A673 (cell line): ENCODE measurements at regions not wholly inside any gene's neighbourhood (a gene's known extent, or its start where the extent isn't known, plus 50 kb on each side); places are given as distances from the start of the nearest gene placed in this dataset.
A peak's percentile ranks its signal among the peaks of the same experiment; 100 is the strongest.

Experiments used
- BruUV-seq: library from RNA; stranded (reverse); fragments of 400-500 nt; replicated peaks from 2 replicates; lab custom pipeline; 2021; lab: Mats Ljungman, UMichigan
- CTCF ChIA-PET: fragments of 300-600 bp; sonication (Branson Sonifier 250); formaldehyde crosslinking; loops from one replicate; lab custom pipeline; 2022; ENCODE audit warnings: antibody characterized with exemption; lab: Charles Lee
- POLR2A ChIA-PET: fragments of 300-600 bp; sonication (Branson Sonifier 250); formaldehyde crosslinking; loops from one replicate; lab custom pipeline; 2022; ENCODE audit warnings: antibody characterized with exemption; ENCODE audit not compliant: low non-redundant PET; lab: Charles Lee
- DNase-seq: peaks from one replicate; pipeline ENCODE4 v3.0.0-alpha.2; 2015; ENCODE audit warnings: low spot score
- H3K27ac ChIP-seq: fragments of 200-600 bp; sonication (generic); 2 replicates; pipeline ENCODE4 v1.5.1; 2016; ENCODE audit warnings: mixed run types, low read depth, mild to moderate bottlenecking, mixed read lengths, antibody characterized with exemption, low read length; ENCODE audit not compliant: poor library complexity, severe bottlenecking
- H3K27me3 ChIP-seq: fragments of 200-600 bp; sonication (generic); replicated peaks from 2 replicates; pipeline ENCODE4 v1.6.1; 2017; ENCODE audit warnings: mixed run types, low read depth, mild to moderate bottlenecking, mixed read lengths, antibody characterized with exemption, low read length; ENCODE audit not compliant: insufficient read depth, poor library complexity
- H3K36me3 ChIP-seq: fragments of 200-600 bp; sonication (generic); 2 replicates; pipeline ENCODE4 v1.6.1; 2016; ENCODE audit warnings: mixed run types, mild to moderate bottlenecking, mixed read lengths, antibody characterized with exemption, low read length; ENCODE audit not compliant: insufficient read depth, poor library complexity, severe bottlenecking
- H3K4me1 ChIP-seq: fragments of 200-600 bp; sonication (generic); 2 replicates; pipeline ENCODE4 v1.6.1; 2017; ENCODE audit warnings: mixed run types, mild to moderate bottlenecking, mixed read lengths, antibody characterized with exemption, low read length; ENCODE audit not compliant: insufficient read depth, poor library complexity, severe bottlenecking
- H3K4me3 ChIP-seq: fragments of 200-600 bp; sonication (generic); 2 replicates; pipeline ENCODE4 v1.5.1; 2016; ENCODE audit warnings: low read depth, mixed run types, mild to moderate bottlenecking, mixed read lengths, low read length; ENCODE audit not compliant: poor library complexity, severe bottlenecking
- H3K9me3 ChIP-seq: fragments of 200-600 bp; sonication (generic); 2 replicates; pipeline ENCODE4 v1.6.1; 2016; ENCODE audit warnings: mixed run types, low read depth, mild to moderate bottlenecking, mixed read lengths, antibody characterized with exemption, low read length; ENCODE audit not compliant: poor library complexity, severe bottlenecking
- EZH2 ChIP-seq: fragments of 200-600 bp; sonication (generic); IDR thresholded peaks from 2 replicates; pipeline ENCODE4 v1.6.1; 2017; ENCODE audit warnings: borderline replicate concordance, low read depth, mild to moderate bottlenecking, mixed read lengths, antibody characterized with exemption, low read length; ENCODE audit not compliant: poor library complexity, severe bottlenecking
- intact Hi-C: fragments of 100-400 bp; cut with micrococcal nuclease; formaldehyde crosslinking; loops from one replicate; pipeline ENCODE4 v1.10.0; 2022; ENCODE audit not compliant: unreplicated experiment
- TF ChIP-seq, protein P1 (sequence below): fragments of 300-800, 200-600 bp; sonication (generic); conservative IDR thresholded peaks from 2 replicates; pipeline ENCODE4 v1.5.1; 2017; ENCODE audit warnings: low read depth, mild to moderate bottlenecking, antibody characterized with exemption, low read length, moderate library complexity, mixed read lengths

DNA sequence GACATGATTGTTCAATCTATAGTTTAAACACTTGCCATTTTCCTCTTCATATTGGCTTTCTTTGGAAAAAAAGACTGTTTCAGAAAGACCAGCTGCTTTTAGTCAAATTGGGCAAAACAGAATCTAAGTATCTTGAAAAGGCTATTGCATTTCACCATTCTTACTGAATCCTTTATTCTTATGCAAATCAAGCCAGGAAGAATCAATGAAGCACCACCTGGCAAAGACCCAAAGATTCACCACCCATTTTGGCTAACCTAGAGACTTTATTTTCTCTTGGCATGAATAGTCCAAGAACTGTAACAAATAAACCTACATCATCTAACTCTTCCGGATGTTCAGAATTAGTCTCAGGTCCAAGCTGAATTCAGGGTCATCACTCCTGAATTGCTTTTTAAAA is 71.3 kb upstream of the EYA4 start:
- no TSS peak for BruUV-seq
- intact Hi-C loops = no loop called here
- ChIA-PET CTCF (no interaction called here), POLR2A (no interaction called here)
- TF ChIP-seq EZH2 = no peak
- TF ChIP-seq, protein P1, sequence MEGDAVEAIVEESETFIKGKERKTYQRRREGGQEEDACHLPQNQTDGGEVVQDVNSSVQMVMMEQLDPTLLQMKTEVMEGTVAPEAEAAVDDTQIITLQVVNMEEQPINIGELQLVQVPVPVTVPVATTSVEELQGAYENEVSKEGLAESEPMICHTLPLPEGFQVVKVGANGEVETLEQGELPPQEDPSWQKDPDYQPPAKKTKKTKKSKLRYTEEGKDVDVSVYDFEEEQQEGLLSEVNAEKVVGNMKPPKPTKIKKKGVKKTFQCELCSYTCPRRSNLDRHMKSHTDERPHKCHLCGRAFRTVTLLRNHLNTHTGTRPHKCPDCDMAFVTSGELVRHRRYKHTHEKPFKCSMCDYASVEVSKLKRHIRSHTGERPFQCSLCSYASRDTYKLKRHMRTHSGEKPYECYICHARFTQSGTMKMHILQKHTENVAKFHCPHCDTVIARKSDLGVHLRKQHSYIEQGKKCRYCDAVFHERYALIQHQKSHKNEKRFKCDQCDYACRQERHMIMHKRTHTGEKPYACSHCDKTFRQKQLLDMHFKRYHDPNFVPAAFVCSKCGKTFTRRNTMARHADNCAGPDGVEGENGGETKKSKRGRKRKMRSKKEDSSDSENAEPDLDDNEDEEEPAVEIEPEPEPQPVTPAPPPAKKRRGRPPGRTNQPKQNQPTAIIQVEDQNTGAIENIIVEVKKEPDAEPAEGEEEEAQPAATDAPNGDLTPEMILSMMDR = no peak
- H3K9me3 ChIP-seq = peaks cover 3% of the 10 kb centered on the region
- peaks cover 9% of the 10 kb centered on the region for H3K4me1 ChIP-seq
- H3K27me3 ChIP-seq = no peaks in the 10 kb centered on the region
- DNase-seq = peak; percentile 67
- no peaks in the 10 kb centered on the region for H3K36me3 ChIP-seq
- no peak overlapping the region for H3K27ac ChIP-seq
- no peak overlapping the region for H3K4me3 ChIP-seq

DNA sequence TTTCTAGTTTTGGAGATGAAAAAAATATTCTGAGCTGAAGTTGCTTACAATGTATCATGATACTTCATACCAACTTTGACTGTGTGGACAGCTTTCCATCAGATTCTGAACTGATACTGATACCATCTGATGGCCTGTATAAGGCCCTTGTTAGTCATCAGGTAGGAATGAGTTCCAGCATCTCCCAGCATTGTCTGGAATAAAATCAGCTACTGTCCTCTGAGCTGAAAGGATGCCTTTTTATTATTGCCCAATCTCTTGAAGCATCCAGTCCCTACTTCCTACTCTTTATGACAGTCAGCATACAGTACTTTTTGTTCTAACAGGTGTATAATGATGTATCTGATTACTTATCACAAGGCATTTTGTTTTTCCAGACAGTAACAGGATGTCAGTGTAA is 70.6 kb upstream of the EYA4 start:
- ChIA-PET POLR2A (interaction anchor here (0.6 kb wide), 1 partner anchor 135 kb away, joined by 4 read pairs; no protein-coding TSS in a partner anchor), CTCF (no interaction called here)
- TF ChIP-seq, protein P1 = no peak
- no peak for TF ChIP-seq EZH2
- Histone ChIP-seq H3K9me3 (peaks cover 3% of the 10 kb centered on the region), H3K27me3 (no peaks in the 10 kb centered on the region), H3K4me3 (no peak overlapping the region), H3K27ac (no peak overlapping the region), H3K4me1 (peaks cover 9% of the 10 kb centered on the region), H3K36me3 (no peaks in the 10 kb centered on the region)
- no peak for DNase-seq
- no TSS peak for BruUV-seq
- intact Hi-C loops = no loop called here

DNA sequence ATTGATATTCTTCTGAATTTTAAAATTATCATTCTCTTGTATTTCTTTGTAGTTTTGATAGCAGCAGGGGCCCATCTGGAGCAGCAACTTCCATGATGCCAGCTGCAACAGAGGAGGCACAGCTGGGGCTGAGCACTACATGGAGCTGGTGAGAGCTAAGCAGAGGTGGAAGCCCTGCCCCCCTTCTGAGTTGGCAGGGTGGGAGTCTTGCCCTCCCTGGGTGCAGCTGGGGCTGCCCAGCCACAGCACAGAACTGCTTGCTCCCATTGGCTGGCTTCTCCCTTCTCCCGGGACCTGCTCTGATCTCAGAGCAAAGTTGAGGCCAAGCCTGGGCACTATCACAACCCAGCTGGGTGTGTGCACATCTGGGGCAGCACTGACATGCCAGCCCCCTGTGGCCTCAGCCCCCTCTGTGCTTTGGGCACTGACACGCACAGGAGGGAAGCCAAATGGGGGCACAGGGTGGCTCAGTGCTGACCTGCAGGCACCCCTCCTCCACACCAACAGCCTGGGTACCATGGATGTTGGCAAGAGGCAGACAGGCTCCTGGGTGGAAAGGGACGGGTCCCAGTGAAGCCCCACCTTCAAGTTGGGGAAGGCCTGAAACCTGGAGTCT is 69.1 kb upstream of the EYA4 start:
- no peak overlapping the region for H3K27ac ChIP-seq

More for the DNA sequence above, 69.1 kb upstream of the EYA4 start:
- intact Hi-C loops = no loop called here
- no peaks in the 10 kb centered on the region for H3K27me3 ChIP-seq
- no peak for TF ChIP-seq EZH2
- TF ChIP-seq, protein P1 = no peak
- H3K4me3 ChIP-seq = no peak overlapping the region
- POLR2A ChIA-PET = interaction anchor here (0.6 kb wide), 1 partner anchor 28 kb away, joined by 3 read pairs; no protein-coding TSS in a partner anchor
- CTCF ChIA-PET = no interaction called here
- no peak for DNase-seq
- no TSS peak for BruUV-seq
- no peaks in the 10 kb centered on the region for H3K36me3 ChIP-seq
- H3K9me3 ChIP-seq = peaks cover 3% of the 10 kb centered on the region
- peaks cover 9% of the 10 kb centered on the region for H3K4me1 ChIP-seq
